MM.1S (cell line): ENCODE measurements at regions not wholly inside any gene's neighbourhood (a gene's known extent, or its start where the extent isn't known, plus 50 kb on each side); places are given as distances from the start of the nearest gene placed in this dataset.

Source experiments
- DNase-seq: peaks from one replicate; pipeline ENCODE4 v3.0.0-alpha.2; 2015
- H2AFZ ChIP-seq: fragments of 300-600 bp; sonication (generic); 2 replicates; pipeline ENCODE4 v1.6.0; 2016; ENCODE audit warnings: antibody characterized with exemption, low read length
- H3F3A ChIP-seq: fragments of 300-600 bp; sonication (generic); 2 replicates; pipeline ENCODE4 v1.6.1; 2016; ENCODE audit warnings: mild to moderate bottlenecking, antibody characterized with exemption, low read length, moderate library complexity, mixed read lengths; ENCODE audit not compliant: insufficient read depth
- H3K27ac ChIP-seq: fragments of 300-600 bp; sonication (generic); 2 replicates; pipeline ENCODE4 v1.5.1; 2016; ENCODE audit warnings: mild to moderate bottlenecking, low read length
- H3K27me3 ChIP-seq: fragments of 300-600 bp; sonication (generic); replicated peaks from 2 replicates; pipeline ENCODE4 v1.6.0; 2016; ENCODE audit warnings: low read length; ENCODE audit not compliant: insufficient read depth
- H3K36me3 ChIP-seq: fragments of 300-600 bp; sonication (generic); replicated peaks from 2 replicates; pipeline ENCODE4 v1.6.1; 2016; ENCODE audit warnings: mild to moderate bottlenecking, low read length, mixed read lengths; ENCODE audit not compliant: insufficient read depth
- H3K4me1 ChIP-seq: fragments of 300-600 bp; sonication (generic); 2 replicates; pipeline ENCODE4 v1.6.1; 2016; ENCODE audit warnings: low read length, mixed read lengths
- H3K4me2 ChIP-seq: fragments of 300-600 bp; sonication (generic); 2 replicates; pipeline ENCODE4 v1.6.0; 2016; ENCODE audit warnings: low read depth, low read length
- H3K4me3 ChIP-seq: fragments of 300-600 bp; sonication (generic); 2 replicates; pipeline ENCODE4 v1.5.1; 2016; ENCODE audit warnings: low read length, mixed read lengths
- H3K79me2 ChIP-seq: fragments of 300-600 bp; sonication (generic); 2 replicates; pipeline ENCODE4 v1.6.1; 2016; ENCODE audit warnings: mixed run types, low read length, mixed read lengths
- H3K9ac ChIP-seq: fragments of 300-600 bp; sonication (generic); 2 replicates; pipeline ENCODE4 v1.6.1; 2016; ENCODE audit warnings: low read length, mixed read lengths
- H3K9me2 ChIP-seq: fragments of 300-600 bp; sonication (generic); replicated peaks from 2 replicates; pipeline ENCODE4 v1.6.1; 2016; ENCODE audit warnings: mild to moderate bottlenecking, low read length, mixed read lengths; ENCODE audit not compliant: insufficient read depth
- H3K9me3 ChIP-seq: fragments of 300-600 bp; sonication (generic); replicated peaks from 2 replicates; pipeline ENCODE4 v1.6.1; 2016; ENCODE audit warnings: mild to moderate bottlenecking, low read length, mixed read lengths; ENCODE audit not compliant: insufficient read depth
- H4K20me1 ChIP-seq: fragments of 300-600 bp; sonication (generic); 2 replicates; pipeline ENCODE4 v1.6.1; 2016; ENCODE audit warnings: mild to moderate bottlenecking, low read length, moderate library complexity, mixed read lengths; ENCODE audit not compliant: insufficient read depth
- EZH2 ChIP-seq: fragments of 300-600 bp; sonication (generic); optimal IDR thresholded peaks from 2 replicates; pipeline ENCODE3; 2017; ENCODE audit warnings: low read depth, mild to moderate bottlenecking, antibody characterized with exemption, low read length, mixed read lengths
- EZH2phosphoT487 ChIP-seq: fragments of 300-600 bp; sonication (generic); IDR thresholded peaks from 2 replicates; pipeline ENCODE4 v1.6.1; 2018; ENCODE audit warnings: antibody characterized with exemption, low read length
- TF ChIP-seq, protein P1 (sequence below): fragments of 300-600 bp; sonication (generic); IDR thresholded peaks from 2 replicates; pipeline ENCODE4 v1.5.1; 2016; ENCODE audit warnings: antibody characterized with exemption, low read length, mixed read lengths

GRCh38 chr19:27901078-27901477 lies 1311.9 kb downstream of the UQCRFS1 start:
- TF ChIP-seq EZH2: no peak
- no peak for TF ChIP-seq EZH2phosphoT487
- no peaks in the 10 kb centered on the region for H3F3A ChIP-seq
- no peak for DNase-seq
- no peak overlapping the region for H3K27ac ChIP-seq
- H3K36me3 ChIP-seq: no peaks in the 10 kb centered on the region
- no peak overlapping the region for H3K4me2 ChIP-seq
- H3K4me3 ChIP-seq: no peak overlapping the region
- no peak overlapping the region for H3K9ac ChIP-seq
- no peaks in the 10 kb centered on the region for H4K20me1 ChIP-seq
- no peaks in the 10 kb centered on the region for H3K4me1 ChIP-seq
- no peak overlapping the region for H2AFZ ChIP-seq
- H3K27me3 ChIP-seq: no peaks in the 10 kb centered on the region
- H3K9me3 ChIP-seq: no peaks in the 10 kb centered on the region
- H3K9me2 ChIP-seq: no peaks in the 10 kb centered on the region
- no peaks in the 10 kb centered on the region for H3K79me2 ChIP-seq

- H3K27ac ChIP-seq: no peak overlapping the region
- no peak overlapping the region for H3K9ac ChIP-seq
- no peaks in the 10 kb centered on the region for H3K36me3 ChIP-seq
- no peaks in the 10 kb centered on the region for H4K20me1 ChIP-seq
- no peaks in the 10 kb centered on the region for H3K79me2 ChIP-seq
- no peaks in the 10 kb centered on the region for H3K4me1 ChIP-seq
- TF ChIP-seq, protein P1, sequence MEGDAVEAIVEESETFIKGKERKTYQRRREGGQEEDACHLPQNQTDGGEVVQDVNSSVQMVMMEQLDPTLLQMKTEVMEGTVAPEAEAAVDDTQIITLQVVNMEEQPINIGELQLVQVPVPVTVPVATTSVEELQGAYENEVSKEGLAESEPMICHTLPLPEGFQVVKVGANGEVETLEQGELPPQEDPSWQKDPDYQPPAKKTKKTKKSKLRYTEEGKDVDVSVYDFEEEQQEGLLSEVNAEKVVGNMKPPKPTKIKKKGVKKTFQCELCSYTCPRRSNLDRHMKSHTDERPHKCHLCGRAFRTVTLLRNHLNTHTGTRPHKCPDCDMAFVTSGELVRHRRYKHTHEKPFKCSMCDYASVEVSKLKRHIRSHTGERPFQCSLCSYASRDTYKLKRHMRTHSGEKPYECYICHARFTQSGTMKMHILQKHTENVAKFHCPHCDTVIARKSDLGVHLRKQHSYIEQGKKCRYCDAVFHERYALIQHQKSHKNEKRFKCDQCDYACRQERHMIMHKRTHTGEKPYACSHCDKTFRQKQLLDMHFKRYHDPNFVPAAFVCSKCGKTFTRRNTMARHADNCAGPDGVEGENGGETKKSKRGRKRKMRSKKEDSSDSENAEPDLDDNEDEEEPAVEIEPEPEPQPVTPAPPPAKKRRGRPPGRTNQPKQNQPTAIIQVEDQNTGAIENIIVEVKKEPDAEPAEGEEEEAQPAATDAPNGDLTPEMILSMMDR: no peak
- TF ChIP-seq EZH2phosphoT487: no peak
- TF ChIP-seq EZH2: no peak
- no peaks in the 10 kb centered on the region for H3F3A ChIP-seq
- H3K4me3 ChIP-seq: no peak overlapping the region
- no peak for DNase-seq
- no peaks in the 10 kb centered on the region for H3K9me2 ChIP-seq
- no peaks in the 10 kb centered on the region for H3K9me3 ChIP-seq
- no peak overlapping the region for H3K4me2 ChIP-seq
- H3K27me3 ChIP-seq: no peaks in the 10 kb centered on the region
- H2AFZ ChIP-seq: no peak overlapping the region
These were observed 1316.9 kb downstream of the UQCRFS1 start for GRCh38 chr19:27896091-27896490.

GRCh38 chr19:27894906-27895754 lies 1317.8 kb downstream of the UQCRFS1 start:
- Histone ChIP-seq H3K27ac (no peak overlapping the region), H3K4me3 (no peak overlapping the region), H3K36me3 (no peaks in the 10 kb centered on the region), H3K4me2 (no peak overlapping the region), H3K9me3 (no peaks in the 10 kb centered on the region), H4K20me1 (no peaks in the 10 kb centered on the region), H3F3A (no peaks in the 10 kb centered on the region), H3K9me2 (no peaks in the 10 kb centered on the region), H3K4me1 (no peaks in the 10 kb centered on the region), H3K9ac (no peak overlapping the region), H3K79me2 (no peaks in the 10 kb centered on the region), H3K27me3 (no peaks in the 10 kb centered on the region), H2AFZ (no peak overlapping the region)
- DNase-seq: no peak
- TF ChIP-seq, protein P1: no peak
- TF ChIP-seq EZH2 (no peak), EZH2phosphoT487 (no peak)

DNA sequence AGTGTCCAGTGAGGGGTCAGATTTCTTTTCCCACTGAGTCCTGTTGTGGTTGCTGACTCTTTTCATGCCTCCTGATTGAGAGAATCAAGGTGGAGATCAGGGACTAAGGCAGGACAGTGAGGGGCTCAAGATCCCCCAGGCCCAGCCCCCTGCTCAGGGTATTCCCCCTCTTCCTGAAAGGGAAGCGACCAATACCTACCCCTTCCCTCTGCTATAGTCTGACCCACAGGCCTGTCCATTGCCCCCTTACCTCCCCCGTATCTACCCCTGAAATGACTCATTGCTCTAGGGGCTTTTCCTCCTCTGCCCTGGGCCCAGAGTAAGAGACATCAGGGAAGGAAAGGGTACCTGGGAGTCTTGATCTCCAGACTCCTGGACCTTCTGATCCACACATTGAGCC lies 1320.5 kb downstream of the UQCRFS1 start:
- Histone ChIP-seq H3K4me1 (no peaks in the 10 kb centered on the region), H3K36me3 (no peaks in the 10 kb centered on the region), H3K79me2 (no peaks in the 10 kb centered on the region), H3K4me2 (no peak overlapping the region), H3K27ac (no peak overlapping the region), H2AFZ (no peak overlapping the region), H3K9ac (no peak overlapping the region), H3K27me3 (no peaks in the 10 kb centered on the region), H3K4me3 (no peak overlapping the region), H4K20me1 (no peaks in the 10 kb centered on the region), H3K9me3 (no peaks in the 10 kb centered on the region), H3K9me2 (no peaks in the 10 kb centered on the region), H3F3A (no peaks in the 10 kb centered on the region)
- no peak for DNase-seq
- TF ChIP-seq EZH2: no peak
- no peak for TF ChIP-seq EZH2phosphoT487
- TF ChIP-seq, protein P1: no peak
